ENCODE measurements at regions not wholly inside any gene's neighbourhood (a gene's known extent, or its start where the extent isn't known, plus 50 kb on each side); places are given as distances from the start of the nearest gene placed in this dataset.

DNA sequence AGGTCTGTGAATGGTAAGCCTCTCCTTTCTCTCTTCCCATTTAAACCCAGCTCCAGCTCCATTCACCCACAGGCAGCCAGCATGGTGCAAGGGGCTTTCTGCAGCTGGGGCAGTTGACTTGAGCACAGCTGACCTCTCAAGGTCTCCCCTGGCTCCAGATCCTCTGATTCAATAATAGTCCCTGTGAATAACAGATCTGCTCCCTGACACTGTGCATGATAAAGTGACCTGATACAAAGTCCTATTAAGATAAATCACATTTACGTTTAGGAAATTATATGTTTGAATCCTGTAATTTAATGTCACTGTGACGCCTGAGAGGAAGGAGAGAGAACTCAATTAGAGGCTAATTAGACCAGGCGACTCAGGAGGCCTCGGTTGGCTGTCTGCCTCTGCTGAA is 540.4 kb upstream of the CDH11 start:
- H4K20me1 ChIP-seq (ENCODE audit: insufficient read depth, low read length), result no peaks in the 10 kb centered on the region
- no peaks in the 10 kb centered on the region for H3K79me1 ChIP-seq (ENCODE audit: low read depth in 1 of 2, low read length in 2 of 2)
- H4K5ac ChIP-seq (ENCODE audit: low read depth, low read length), result no peak overlapping the region
- H3K56ac ChIP-seq (ENCODE audit: extremely low read depth, insufficient read depth, low read length), result no peak overlapping the region
- no CpG with 5 or more reads among the region's 4 CpGs for WGBS, 2 experiments (ENCODE audit: extremely low coverage in 2 of 2, insufficient read length in 1 of 2)
- intact Hi-C loops (cut with micrococcal nuclease) (no loop called here), dilution Hi-C loops (cut with HindIII; ENCODE audit: low sequenced_read_pairs, unreplicated experiment) (no loop called here), in situ Hi-C loops (cut with MboI; ENCODE audit: low sequenced_read_pairs) (no loop called here)
- H2AFZ ChIP-seq (replicated peaks; ENCODE audit: low read length, poor library complexity), result no peak overlapping the region
- peaks cover 5% of the 10 kb centered on the region for H3K4me1 ChIP-seq (ENCODE audit: control insufficient read depth, insufficient read depth, low read length)
- H3K9me1 ChIP-seq (ENCODE audit: insufficient read depth, low read length), result peaks cover 9% of the 10 kb centered on the region
- no peak overlapping the region for H2AK5ac ChIP-seq (ENCODE audit: low read depth, low read length)
- POLR2A ChIA-PET (ENCODE audit: unreplicated experiment), result no interaction called here
- CTCF ChIA-PET, result no interaction called here
- no peak for TF ChIP-seq SMC3 (IDR thresholded peaks at IDR 0.05; ENCODE audit: low read depth, low read length)
- TF ChIP-seq MXI1 (IDR thresholded peaks at IDR 0.05; ENCODE audit: borderline replicate concordance, low read depth, low read length), result no peak
- TF ChIP-seq NFE2L2 (IDR thresholded peaks at IDR 0.05; ENCODE audit: low read depth, low read length), result no peak
- no peak for TF ChIP-seq CEBPB (IDR thresholded peaks at IDR 0.05; ENCODE audit: low read depth, low read length)
- no peak for TF ChIP-seq RCOR1 (IDR thresholded peaks at IDR 0.05; ENCODE audit: insufficient replicate concordance, low read length)
- no peak overlapping the region for H3K18ac ChIP-seq (ENCODE audit: low read depth, low read length)
- ATAC-seq (ENCODE audit: low read depth) (no peak), DNase-seq (no peak)
- H2BK5ac ChIP-seq (ENCODE audit: low read depth, low read length, poor library complexity, severe bottlenecking), result no peak overlapping the region
- no peak overlapping the region for H3K4me2 ChIP-seq (ENCODE audit: low read depth, low read length)
- H2AK9ac ChIP-seq (replicated peaks; ENCODE audit: low read depth, low read length, poor library complexity), result no peak overlapping the region
- H3K23ac ChIP-seq (ENCODE audit: low read depth, low read length), result no peak overlapping the region
- no TSS peak for BruUV-seq (replicated peaks)
- no peak overlapping the region for H3K9ac ChIP-seq (ENCODE audit: low read depth, low read length)
- H3K14ac ChIP-seq (replicated peaks; ENCODE audit: low read depth, low read length), result no peak overlapping the region
- H4K8ac ChIP-seq (ENCODE audit: low read depth in 2 of 2, low read length in 2 of 2), result no peak overlapping the region
- no peaks in the 10 kb centered on the region for H3K36me3 ChIP-seq (ENCODE audit: control insufficient read depth, insufficient read depth, low read length)
- no peak overlapping the region for H4K91ac ChIP-seq (ENCODE audit: insufficient read depth, low read depth, low read length)
- no peak overlapping the region for H2BK20ac ChIP-seq (ENCODE audit: low read depth, low read length)
- H3K4me3 ChIP-seq (ENCODE audit: insufficient read depth, low read depth, low read length), result no peak overlapping the region
- H3K9me3 ChIP-seq (ENCODE audit: control insufficient read depth, insufficient read depth, low read length), result no peaks in the 10 kb centered on the region; the same call in 1 of the 2 replicates
- no peak overlapping the region for H2BK15ac ChIP-seq (ENCODE audit: low read depth, low read length)
- H3K27ac ChIP-seq (ENCODE audit: insufficient read depth, low read length), result no peak overlapping the region
- no peaks in the 10 kb centered on the region for H3K27me3 ChIP-seq (ENCODE audit: control insufficient read depth, insufficient read depth, low read length)
- H2BK120ac ChIP-seq (ENCODE audit: low read depth, low read length), result no peak overlapping the region
- H3K4ac ChIP-seq (ENCODE audit: low read depth, low read length), result no peak overlapping the region
